ENCODE measurements at regions not wholly inside any gene's neighbourhood (a gene's known extent, or its start where the extent isn't known, plus 50 kb on each side); places are given as distances from the start of the nearest gene placed in this dataset.
"Not testable (repeated sequence)": the region's sequence is repeated elsewhere in the genome, so short reads cannot be mapped to it uniquely, and the experiment has no call there.

GRCh38 chr5:62196532-62196931 is 109.5 kb upstream of the KIF2A start:
- not testable (repeated sequence) for DNase-seq

- DNase-seq, result no peak
Observed at GRCh38 chr5:62197697-62198096, 108.3 kb upstream of the KIF2A start.

GRCh38 chr5:62198421-62198820 is 107.6 kb upstream of the KIF2A start:
- DNase-seq, result no peak

GRCh38 chr5:62199792-62200716 is 106.0 kb upstream of the KIF2A start:
- DNase-seq, result no peak

DNA sequence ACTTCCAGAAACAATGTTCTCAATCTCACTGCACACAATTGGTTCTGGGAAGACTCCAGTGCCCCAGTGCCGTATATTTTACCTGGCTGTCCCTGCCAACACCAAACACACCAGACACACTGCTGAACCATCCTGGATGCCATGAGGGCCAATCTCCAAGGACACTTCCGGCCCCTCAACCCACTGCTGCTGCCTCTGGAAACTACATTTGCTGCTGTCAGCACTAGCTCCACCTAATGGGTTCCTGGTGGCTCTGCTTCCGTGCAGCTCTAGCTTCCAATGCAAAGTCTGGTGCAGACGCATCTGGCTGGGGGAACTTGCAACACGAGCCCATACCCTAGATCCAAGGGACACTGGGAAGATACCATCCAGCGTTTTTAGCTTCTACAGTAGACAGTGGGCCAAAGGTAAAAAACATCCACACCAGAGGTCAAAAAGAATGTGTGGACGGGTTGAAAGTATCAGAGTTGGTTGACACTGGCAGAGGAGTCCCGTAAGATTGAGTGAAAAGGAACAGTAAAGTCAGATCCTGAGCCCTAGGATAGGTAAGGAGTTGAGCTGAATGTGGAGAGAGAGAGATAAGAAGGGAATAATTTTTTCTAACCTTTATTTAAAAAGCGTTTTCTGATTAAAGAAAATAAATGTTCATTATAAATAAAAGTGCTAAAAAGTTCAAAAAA is 99.7 kb upstream of the KIF2A start:
- peak; percentile 26 for DNase-seq

GRCh38 chr5:62208218-62208852 is 97.7 kb upstream of the KIF2A start:
- no peak for DNase-seq

- no peak for DNase-seq
Observed at GRCh38 chr5:62211405-62211804, 94.6 kb upstream of the KIF2A start.

DNA sequence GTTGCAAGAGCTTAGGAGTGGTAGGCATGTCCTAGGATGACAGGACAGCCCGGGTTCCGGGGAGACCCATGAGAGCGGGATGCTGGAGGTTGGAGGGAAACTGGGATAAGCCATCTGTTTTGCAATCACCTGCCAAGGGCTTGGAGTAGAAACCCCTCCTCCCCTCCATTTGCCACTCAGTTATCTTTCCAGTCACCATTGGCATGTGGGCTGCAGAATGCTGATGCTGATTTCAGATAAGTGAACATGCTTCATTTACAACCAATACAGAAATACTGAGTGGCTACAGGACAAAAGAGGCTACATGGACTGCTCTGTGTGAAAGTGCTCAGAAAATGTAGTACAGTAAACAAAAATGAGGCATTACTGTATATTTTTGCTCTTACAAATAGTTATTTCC is 93.4 kb upstream of the KIF2A start:
- DNase-seq, result no peak

DNA sequence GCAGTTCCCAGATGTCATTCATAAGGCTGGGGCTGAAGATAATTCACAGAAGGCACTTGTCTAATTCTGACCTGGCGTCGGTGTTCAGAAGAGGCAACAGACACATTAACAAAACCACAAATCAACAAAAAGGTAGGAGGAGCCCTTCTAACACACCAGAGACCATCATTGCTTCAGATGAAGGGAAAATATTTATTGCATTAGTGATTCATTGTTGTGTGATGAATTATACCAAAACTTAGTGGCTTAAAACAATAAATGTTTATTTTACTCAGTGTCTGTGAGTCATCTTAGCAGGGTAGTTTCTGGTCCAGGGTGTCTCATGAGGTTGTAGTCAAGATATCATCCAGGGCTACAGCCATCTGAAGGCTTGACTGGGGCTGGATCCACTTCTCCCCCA is 91.3 kb upstream of the KIF2A start:
- DNase-seq, result peak; percentile 25

GRCh38 chr5:62216603-62217002 is 89.4 kb upstream of the KIF2A start:
- DNase-seq, result not testable (repeated sequence)

DNA sequence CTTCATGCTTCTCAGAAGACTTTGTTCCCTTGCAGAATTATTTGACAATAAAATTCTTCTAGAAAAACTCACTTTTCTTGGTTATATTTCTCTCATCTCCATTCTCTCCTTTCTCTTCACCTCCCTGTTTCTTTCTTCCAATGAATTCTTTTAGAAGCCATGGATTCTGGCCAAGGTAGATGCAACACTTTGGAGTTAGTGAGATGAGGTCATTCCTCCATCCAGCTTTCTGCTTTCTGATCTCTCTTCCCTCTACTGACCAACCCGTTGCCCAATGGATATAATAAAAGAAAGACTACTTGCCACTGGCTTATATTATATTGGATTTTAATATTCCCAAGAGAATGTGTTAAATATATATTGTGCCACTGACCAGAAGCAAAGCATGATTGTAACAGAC is 88.9 kb upstream of the KIF2A start:
- not testable (repeated sequence) for DNase-seq

DNA sequence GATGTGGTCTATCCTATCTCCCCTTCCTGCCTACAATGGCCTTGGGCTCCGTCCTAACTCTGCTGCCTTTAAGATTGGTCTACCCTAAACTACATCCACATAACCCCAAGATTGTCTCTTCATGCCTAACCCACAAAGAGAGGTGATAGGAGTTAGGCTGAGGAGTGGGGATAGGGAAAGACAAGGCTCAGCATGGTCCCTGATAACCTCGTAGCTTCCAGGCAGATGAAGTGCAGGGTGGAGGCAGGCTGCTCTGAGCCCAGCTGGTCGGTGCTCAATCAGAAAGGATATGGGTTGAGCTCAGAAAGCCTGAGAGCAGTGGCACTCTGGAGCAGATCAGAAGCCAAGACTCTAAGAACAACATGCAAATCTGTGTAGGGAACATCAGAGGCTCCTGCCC is 87.1 kb upstream of the KIF2A start:
- not testable (repeated sequence) for DNase-seq

GRCh38 chr5:62221881-62222280 is 84.1 kb upstream of the KIF2A start:
- not testable (repeated sequence) for DNase-seq

GRCh38 chr5:62222305-62222704 is 83.7 kb upstream of the KIF2A start:
- DNase-seq, result peak; percentile 66

DNA sequence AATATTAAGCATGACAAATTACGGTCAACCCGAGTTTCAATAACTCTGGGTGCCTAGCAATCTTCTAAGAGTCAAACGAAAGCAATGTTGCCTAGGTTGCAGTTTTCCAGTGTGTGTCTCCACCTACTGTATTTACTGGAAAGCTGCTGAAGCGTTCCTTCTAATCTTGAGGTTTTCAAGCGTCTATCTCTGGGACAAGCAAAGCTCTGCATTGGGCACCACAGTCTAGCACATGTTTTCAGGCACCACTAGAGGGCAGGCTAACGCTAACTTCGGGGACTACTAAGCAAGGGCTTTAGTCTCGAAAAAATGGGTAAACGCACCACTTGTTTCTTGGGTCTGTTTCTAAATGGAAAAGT is 82.7 kb upstream of the KIF2A start:
- DNase-seq, result not testable (repeated sequence)

GRCh38 chr5:62224987-62225601 is 80.9 kb upstream of the KIF2A start:
- not testable (repeated sequence) for DNase-seq

DNA sequence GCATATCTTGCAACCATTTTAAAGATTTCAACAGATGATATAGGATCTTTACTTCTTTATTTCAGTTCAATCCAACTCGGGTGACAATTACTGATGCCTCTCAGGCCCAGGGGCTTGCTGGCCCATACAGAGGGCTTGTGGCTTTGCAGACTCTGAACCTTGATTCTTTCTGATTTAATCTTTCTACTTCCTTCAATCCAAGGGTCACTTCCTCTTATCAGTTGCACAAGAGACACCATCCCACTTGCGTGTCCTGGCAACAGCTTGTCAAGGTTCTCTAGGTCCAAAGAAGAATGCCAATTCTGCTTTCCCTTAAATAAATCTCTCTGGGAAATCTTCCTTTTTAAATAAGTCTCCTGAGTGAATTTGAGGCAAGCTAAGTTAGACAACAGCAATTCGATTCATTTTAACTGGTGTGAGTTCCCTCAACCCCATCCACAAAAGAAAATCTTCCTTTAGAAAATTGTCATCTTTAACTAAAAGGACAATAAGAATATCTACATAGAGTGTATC is 75.1 kb upstream of the KIF2A start:
- not testable (repeated sequence) for DNase-seq

- DNase-seq, result no peak
Observed at GRCh38 chr5:62231576-62231975, 74.4 kb upstream of the KIF2A start.

DNA sequence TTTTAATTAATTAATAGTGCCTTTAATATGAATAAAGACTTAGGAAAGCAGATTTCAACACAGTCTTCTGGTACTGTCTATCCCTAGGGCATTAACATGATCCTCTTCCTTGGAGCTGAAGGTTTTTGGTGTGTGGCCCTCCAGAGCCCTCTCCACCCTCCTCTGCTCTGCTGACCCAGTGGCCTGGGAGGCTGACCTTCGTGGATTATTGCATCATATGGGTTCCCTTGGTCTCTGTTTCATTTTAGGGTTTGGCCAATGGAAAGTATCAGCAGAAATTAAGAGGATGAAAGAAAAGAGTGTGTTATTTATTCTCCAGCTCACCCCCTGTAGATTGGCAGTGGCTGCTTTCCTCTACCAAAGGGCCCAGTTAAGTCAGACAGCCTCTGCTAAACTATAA is 73.8 kb upstream of the KIF2A start:
- not testable (repeated sequence) for DNase-seq

DNA sequence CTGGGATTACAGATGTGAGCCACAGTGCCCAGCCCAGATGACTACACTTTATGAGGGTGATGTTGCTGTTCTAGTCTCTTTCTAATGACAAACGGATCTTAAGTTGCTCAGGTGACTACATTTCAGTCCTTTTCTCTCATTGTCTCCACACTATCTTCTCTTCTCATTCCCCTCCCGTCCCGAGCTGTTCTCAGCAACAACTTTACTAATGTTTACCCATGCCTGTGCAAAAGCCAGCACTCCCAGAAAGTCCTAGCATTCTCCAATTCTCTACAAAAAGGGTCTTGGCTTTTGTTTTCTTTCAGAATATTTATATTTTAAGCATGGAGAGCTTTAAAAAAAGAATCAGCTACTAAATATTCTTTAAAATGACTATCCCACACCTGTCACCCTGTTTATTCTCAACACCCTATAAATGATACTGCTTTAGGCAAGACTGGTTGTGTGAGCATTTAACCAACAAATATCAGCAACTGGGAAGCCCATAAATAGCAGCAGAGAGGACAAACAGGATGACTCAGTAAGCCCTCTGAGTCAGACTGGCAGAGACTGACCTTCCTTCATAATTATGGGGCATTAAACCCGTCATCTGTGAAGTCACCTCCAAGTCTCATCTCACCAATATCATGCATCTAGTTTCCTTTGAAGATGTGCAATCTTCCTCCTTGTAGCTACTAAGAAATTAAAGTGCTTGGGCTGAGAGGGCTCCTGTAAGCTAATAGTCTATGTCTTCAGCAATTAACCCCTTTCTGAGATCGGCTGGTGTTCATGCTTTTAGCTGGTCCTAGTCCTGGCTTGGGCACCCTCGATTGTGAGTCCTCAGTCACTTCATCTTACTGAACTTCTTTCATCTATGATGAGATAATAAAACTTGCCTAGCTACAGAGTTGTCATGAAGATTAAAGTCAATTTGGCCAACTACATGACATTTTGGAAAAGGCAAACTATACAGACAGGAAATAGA is 72.6 kb upstream of the KIF2A start:
- DNase-seq, result not testable (repeated sequence)

GRCh38 chr5:62236593-62236992 is 69.4 kb upstream of the KIF2A start:
- not testable (repeated sequence) for DNase-seq

- not testable (repeated sequence) for DNase-seq
Observed at GRCh38 chr5:62237944-62238343, 68.1 kb upstream of the KIF2A start.
